Fibroblast of skin of scalp (primary cell): ENCODE measurements at regions not wholly inside any gene's neighbourhood (a gene's known extent, or its start where the extent isn't known, plus 50 kb on each side); places are given as distances from the start of the nearest gene placed in this dataset.

Source experiments
- DNase-seq: peaks from one replicate; pipeline ENCODE4 v3.0.0-alpha.2; 2013

GRCh38 chr6:170212956-170213636, 77.8 kb downstream of the DLL1 start:
- DNase-seq: no peak

GRCh38 chr6:170212051-170212756, 78.7 kb downstream of the DLL1 start:
- DNase-seq: no peak

GRCh38 chr6:170211404-170212025, 79.4 kb downstream of the DLL1 start:
- DNase-seq: no peak

GRCh38 chr6:170210651-170211403, 80.1 kb downstream of the DLL1 start:
- DNase-seq: no peak

- DNase-seq: no peak
Observed at GRCh38 chr6:170210026-170210390, 80.9 kb downstream of the DLL1 start.

GRCh38 chr6:170209354-170210025, 81.4 kb downstream of the DLL1 start:
- no peak for DNase-seq

GRCh38 chr6:170208651-170209353, 82.1 kb downstream of the DLL1 start:
- DNase-seq: no peak

- no peak for DNase-seq
Observed at GRCh38 chr6:170208182-170208601, 82.7 kb downstream of the DLL1 start.

GRCh38 chr6:170207586-170208181, 83.2 kb downstream of the DLL1 start:
- no peak for DNase-seq

- DNase-seq: no peak
Observed at GRCh38 chr6:170206851-170207431, 83.9 kb downstream of the DLL1 start.

- DNase-seq: no peak
Observed at GRCh38 chr6:170206317-170206621, 84.6 kb downstream of the DLL1 start.

GRCh38 chr6:170205534-170206316, 85.2 kb downstream of the DLL1 start:
- DNase-seq: no peak

GRCh38 chr6:170205126-170205525, 85.8 kb downstream of the DLL1 start:
- DNase-seq: no peak

GRCh38 chr6:170203212-170203611, 87.7 kb downstream of the DLL1 start:
- DNase-seq: no peak

GRCh38 chr6:170202416-170203135, 88.3 kb downstream of the DLL1 start:
- DNase-seq: no peak

GRCh38 chr6:170201361-170201760, 89.5 kb downstream of the DLL1 start:
- DNase-seq: no peak

- DNase-seq: no peak
Observed at GRCh38 chr6:170200458-170200891, 90.4 kb downstream of the DLL1 start.

- DNase-seq: no peak
Observed at GRCh38 chr6:170199716-170200115, 91.2 kb downstream of the DLL1 start.

GRCh38 chr6:170198298-170198697, 92.6 kb downstream of the DLL1 start:
- DNase-seq: no peak
